M059J (cell line): ENCODE measurements at regions not wholly inside any gene's neighbourhood (a gene's known extent, or its start where the extent isn't known, plus 50 kb on each side); places are given as distances from the start of the nearest gene placed in this dataset.

ENCODE experiments used
- DNase-seq: peaks from one replicate; pipeline ENCODE4 v3.0.0-alpha.2; 2012; ENCODE audit warnings: low read depth

DNA sequence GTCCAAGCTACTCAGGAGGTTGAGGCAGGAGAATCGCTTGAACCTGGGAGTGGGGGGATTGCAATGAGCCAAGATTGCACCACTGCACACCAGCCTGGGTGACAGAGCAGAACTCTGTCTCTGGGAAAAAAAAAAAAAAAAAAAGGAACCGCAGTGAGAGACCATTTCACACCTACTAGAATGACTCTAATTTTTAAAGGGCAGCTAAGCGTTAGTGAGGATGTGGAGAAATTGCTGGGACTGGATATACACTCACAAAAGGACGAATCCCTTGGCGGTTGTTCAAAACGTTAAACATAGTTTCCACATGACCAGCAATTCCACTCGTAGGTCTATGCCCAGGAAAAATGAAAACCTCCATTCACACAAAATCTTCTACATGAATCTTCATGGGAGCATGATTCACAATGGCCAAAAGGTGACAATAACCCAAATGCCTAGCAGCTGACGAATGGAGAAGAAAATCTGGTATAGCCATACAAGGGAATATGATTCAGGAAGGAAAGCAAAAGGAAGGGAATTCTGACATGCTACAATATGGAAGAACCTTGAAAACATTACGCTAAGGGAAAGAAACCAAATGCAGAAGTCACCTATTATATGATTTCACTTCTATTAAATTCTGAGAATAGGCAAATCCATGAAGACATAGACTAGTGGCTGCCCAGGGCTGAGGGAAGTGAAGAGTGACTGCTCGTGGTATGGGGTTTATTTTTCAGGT lies 127.0 kb downstream of the CHSY1 start:
- DNase-seq = peak; percentile 98

DNA sequence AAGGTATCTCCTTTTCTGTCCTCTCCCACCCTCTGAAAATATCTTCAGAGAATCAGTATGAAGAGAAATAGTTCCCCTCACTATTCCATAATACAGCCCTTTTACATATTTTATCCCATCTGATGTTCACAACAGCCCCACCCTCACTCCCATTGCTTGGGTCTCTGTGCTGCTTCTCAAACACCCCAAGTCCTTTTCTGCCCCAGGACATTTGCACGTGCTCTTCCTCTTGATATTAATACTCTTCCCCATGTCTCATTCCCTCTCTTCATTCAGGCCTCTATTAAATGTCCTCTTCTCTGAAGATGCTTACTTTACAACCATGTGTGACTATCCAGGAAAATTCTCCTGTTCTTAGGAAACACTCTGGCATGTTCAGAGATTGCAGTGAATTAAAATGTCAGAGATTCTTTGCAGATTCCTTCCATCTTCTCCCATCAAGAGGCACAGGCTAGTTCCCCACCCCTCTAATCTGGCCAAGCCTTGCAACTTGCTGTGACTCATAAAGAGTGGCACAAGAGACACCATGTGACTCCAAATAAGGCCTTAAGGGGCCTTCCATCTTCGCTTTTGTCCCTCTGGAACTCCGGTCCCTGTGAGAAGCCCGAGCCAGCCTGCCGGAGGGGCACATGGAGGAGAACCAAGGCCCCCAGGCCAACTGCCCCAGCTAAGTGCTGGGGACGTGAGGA lies 128.5 kb downstream of the CHSY1 start:
- DNase-seq = peak; percentile 49

DNA sequence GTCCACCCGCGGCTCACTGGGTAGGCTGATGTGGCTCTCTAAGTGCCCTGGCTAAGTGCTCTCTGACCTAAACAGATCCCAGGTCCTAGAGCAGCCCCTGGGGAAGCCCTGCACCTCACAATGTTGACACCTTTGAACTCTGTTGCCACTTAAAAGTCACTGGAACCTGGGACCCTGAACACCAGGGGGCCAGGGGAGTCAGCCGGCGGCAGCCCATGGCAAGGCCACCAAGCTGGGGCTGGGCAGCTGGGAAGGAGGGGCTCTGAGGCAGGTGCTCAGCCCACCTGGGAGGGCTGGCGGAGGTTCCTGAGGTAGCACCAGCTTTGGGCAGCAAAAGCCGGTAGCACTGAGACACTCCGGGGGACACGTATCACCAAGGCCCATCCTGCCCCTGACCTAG lies 129.0 kb downstream of the CHSY1 start:
- no peak for DNase-seq

DNA sequence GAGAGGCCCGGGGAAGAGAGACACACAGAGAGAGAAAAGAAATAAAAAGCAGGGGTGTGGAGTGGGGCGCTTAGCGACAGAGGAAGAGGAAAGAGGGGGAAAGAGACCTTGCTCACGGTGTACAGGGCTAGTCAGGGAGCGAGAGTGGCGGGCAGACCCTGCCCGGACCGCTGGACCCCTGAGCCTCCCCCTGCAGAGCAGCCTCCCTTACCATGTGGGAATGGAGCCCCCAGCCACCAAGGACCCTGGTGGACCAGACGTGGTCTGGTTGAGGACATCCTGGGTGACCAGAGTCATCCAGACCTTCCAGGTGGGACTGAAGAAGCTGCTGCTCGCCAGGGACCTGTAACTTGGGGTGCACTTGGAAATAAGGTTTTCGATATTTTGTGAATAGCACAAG lies 129.6 kb downstream of the CHSY1 start:
- DNase-seq = no peak

DNA sequence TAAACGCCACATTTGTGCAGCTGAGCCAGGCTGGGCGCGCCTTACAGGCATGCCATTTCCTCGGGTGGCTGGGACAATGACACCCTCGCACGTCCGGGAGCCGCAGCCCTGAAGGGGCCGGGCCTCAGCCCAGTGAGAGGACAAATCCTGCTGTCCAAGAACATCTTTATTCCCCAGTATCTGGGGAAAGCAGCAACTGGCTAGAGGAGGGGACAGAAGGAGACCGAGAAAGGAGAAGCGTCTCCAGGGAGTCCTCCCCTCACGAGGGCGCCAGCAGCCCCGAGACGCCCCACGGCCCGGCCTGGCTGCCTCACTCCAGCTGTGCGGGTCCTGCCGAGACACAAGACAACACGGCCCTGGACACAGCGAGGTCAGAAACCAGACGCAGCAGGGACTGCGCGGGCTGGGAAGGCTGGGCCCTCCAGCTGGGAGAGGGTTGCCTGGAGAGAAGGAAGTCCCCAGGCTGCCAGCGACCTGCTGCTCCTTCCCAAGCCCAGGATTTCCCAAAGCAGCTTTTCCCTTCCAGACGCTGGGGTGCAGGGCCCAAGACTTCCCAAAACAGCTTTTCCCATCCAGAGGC lies 130.2 kb downstream of the CHSY1 start:
- DNase-seq = peak; percentile 55

DNA sequence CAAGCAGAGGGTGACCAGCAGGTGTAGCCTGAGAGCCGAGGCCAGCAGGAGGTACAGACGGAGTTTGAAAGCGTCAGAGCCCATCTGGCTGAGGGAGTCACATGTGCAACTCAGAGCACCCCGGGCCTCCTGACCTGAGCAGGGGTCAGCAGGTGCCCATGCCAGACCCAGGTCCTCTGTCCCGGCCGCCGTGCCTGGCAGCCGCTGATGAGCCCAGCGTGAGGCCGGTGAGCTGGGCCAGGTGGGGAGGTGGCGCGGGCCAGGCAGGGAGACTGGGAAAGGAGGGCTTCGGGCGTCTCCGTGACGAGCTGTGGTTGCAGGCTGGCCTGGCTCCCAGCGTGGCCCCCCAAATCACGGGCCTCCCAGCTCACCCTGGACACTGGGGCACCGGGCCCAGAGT lies 130.9 kb downstream of the CHSY1 start:
- DNase-seq = no peak

DNA sequence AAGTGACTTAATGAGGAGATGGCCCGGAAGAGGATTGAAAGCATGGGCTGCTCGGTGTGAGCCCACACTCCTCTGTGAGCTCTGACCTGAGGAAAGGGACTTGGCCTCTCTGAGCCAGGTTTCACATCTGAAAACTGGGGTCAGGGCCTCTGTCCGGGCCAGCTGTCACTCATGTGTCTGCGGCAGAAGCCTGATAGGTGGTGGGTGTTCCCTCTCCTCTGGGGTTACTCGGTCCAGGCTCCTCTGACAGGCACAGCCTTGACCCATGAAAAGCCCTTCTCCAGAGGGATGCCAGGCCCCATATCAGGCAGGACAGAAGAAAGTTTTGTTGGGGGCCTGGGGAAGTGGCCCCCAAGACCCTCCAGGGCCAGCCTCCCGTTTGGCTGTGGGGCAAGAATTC lies 131.4 kb downstream of the CHSY1 start:
- no peak for DNase-seq
